VCaP (cell line): ENCODE measurements at regions not wholly inside any gene's neighbourhood (a gene's known extent, or its start where the extent isn't known, plus 50 kb on each side); places are given as distances from the start of the nearest gene placed in this dataset.

Source experiments
- H3K27ac ChIP-seq: fragments of 450-650 bp; 2 replicates; pipeline ENCODE4 v1.5.1; 2017
- CTCF ChIP-seq: fragments of 450-650 bp; conservative IDR thresholded peaks from 2 replicates; pipeline ENCODE4 v1.5.1; 2017; ENCODE audit warnings: mild to moderate bottlenecking, moderate library complexity

GRCh38 chr1:243938208-243938607 lies 88.2 kb upstream of the AKT3 start:
- no peak for TF ChIP-seq CTCF
- no peak overlapping the region for H3K27ac ChIP-seq

GRCh38 chr1:243933495-243933894 lies 83.5 kb upstream of the AKT3 start:
- no peak overlapping the region for H3K27ac ChIP-seq
- no peak for TF ChIP-seq CTCF

- H3K27ac ChIP-seq = no peak overlapping the region
- no peak for TF ChIP-seq CTCF
These were observed 81.9 kb upstream of the AKT3 start for GRCh38 chr1:243931957-243932356.

GRCh38 chr1:243930822-243931671 lies 81.0 kb upstream of the AKT3 start:
- H3K27ac ChIP-seq = no peak overlapping the region

GRCh38 chr1:243927381-243927780 lies 77.3 kb upstream of the AKT3 start:
- no peak overlapping the region for H3K27ac ChIP-seq
- no peak for TF ChIP-seq CTCF

More at GRCh38 chr1:243930822-243931671, 81.0 kb upstream of the AKT3 start:
- TF ChIP-seq CTCF = no peak

- TF ChIP-seq CTCF = no peak
- H3K27ac ChIP-seq = no peak overlapping the region
These were observed 76.8 kb upstream of the AKT3 start for GRCh38 chr1:243926803-243927245.

GRCh38 chr1:243926299-243926698 lies 76.3 kb upstream of the AKT3 start:
- H3K27ac ChIP-seq = no peak overlapping the region
- TF ChIP-seq CTCF = no peak
